ENCODE measurements at regions not wholly inside any gene's neighbourhood (a gene's known extent, or its start where the extent isn't known, plus 50 kb on each side); places are given as distances from the start of the nearest gene placed in this dataset.
"Not testable (repeated sequence)": the region's sequence is repeated elsewhere in the genome, so short reads cannot be mapped to it uniquely, and the experiment has no call there.

DNA sequence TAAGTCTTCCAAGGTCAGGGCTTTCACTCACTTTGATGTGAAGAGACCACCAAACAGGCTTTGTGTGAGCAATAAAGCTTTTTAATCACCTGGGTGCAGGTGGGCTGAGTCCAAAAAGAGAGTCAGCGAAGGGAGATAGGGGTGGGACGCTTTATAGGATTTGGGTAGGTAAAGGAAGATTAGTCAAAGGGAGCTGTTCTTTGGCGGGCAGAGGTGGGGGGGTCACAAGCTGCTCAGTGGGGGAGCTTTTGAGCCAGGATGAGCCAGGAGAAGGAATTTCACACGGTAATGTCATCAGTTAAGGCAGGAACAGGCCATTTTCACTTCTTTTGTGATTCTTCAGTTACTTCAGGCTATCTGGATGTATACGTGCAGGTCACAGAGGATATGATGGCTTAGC is 553.8 kb downstream of the ADGRL2 start:
- H3K9ac ChIP-seq (ENCODE audit: low read depth, low read length); H3K56ac ChIP-seq (ENCODE audit: extremely low read depth, insufficient read depth, low read length); H2AK9ac ChIP-seq (replicated peaks; ENCODE audit: low read depth, low read length, poor library complexity); H4K8ac ChIP-seq (ENCODE audit: low read depth in 2 of 2, low read length in 2 of 2); in situ Hi-C loops (cut with MboI; ENCODE audit: low sequenced_read_pairs); intact Hi-C loops (cut with micrococcal nuclease); H3K36me3 ChIP-seq (ENCODE audit: control insufficient read depth, insufficient read depth, low read length); H3K27ac ChIP-seq (ENCODE audit: insufficient read depth, low read length); H2BK20ac ChIP-seq (ENCODE audit: low read depth, low read length); BruUV-seq (replicated peaks); H3K4ac ChIP-seq (ENCODE audit: low read depth, low read length); H2BK15ac ChIP-seq (ENCODE audit: low read depth, low read length); H3K79me1 ChIP-seq (ENCODE audit: low read depth in 1 of 2, low read length in 2 of 2); H2BK120ac ChIP-seq (ENCODE audit: low read depth, low read length); H3K4me2 ChIP-seq (ENCODE audit: low read depth, low read length); H3K27me3 ChIP-seq (ENCODE audit: control insufficient read depth, insufficient read depth, low read length); CTCF ChIA-PET; H3K14ac ChIP-seq (replicated peaks; ENCODE audit: low read depth, low read length); H4K20me1 ChIP-seq (ENCODE audit: insufficient read depth, low read length); H4K5ac ChIP-seq (ENCODE audit: low read depth, low read length); H2AFZ ChIP-seq (replicated peaks; ENCODE audit: low read length, poor library complexity); ATAC-seq (ENCODE audit: low read depth); H3K9me1 ChIP-seq (ENCODE audit: insufficient read depth, low read length); dilution Hi-C loops (cut with HindIII; ENCODE audit: low sequenced_read_pairs, unreplicated experiment); H2BK5ac ChIP-seq (ENCODE audit: low read depth, low read length, poor library complexity, severe bottlenecking); POLR2A ChIA-PET (ENCODE audit: unreplicated experiment); H3K18ac ChIP-seq (ENCODE audit: low read depth, low read length); H4K91ac ChIP-seq (ENCODE audit: insufficient read depth, low read depth, low read length); H3K9me3 ChIP-seq (ENCODE audit: control insufficient read depth, insufficient read depth, low read length); H3K4me1 ChIP-seq (ENCODE audit: control insufficient read depth, insufficient read depth, low read length); H3K23ac ChIP-seq (ENCODE audit: low read depth, low read length); H2AK5ac ChIP-seq (ENCODE audit: low read depth, low read length); DNase-seq; H3K4me3 ChIP-seq (ENCODE audit: insufficient read depth, low read depth, low read length): not testable (repeated sequence)
- no CpG with 5 or more reads among the region's 5 CpGs for WGBS, 2 experiments (ENCODE audit: extremely low coverage in 2 of 2, insufficient read length in 1 of 2)
